Coronary artery (tissue), 2 donors: ENCODE measurements at regions not wholly inside any gene's neighbourhood (a gene's known extent, or its start where the extent isn't known, plus 50 kb on each side); places are given as distances from the start of the nearest gene placed in this dataset.
"Not testable (repeated sequence)": the region's sequence is repeated elsewhere in the genome, so short reads cannot be mapped to it uniquely, and the experiment has no call there.

ENCODE experiments used
- DNase-seq: peaks from one replicate; pipeline ENCODE4 v3.0.0-alpha.2; 2017; ENCODE audit warnings: low spot score
- H3K27ac ChIP-seq, 2 donors: fragments of 200-600 bp; sonication (generic); one replicate each; pipeline ENCODE4 v1.5.1; 2016 to 2019
- H3K4me3 ChIP-seq: fragments of 200-600 bp; sonication (generic); 2 replicates; pipeline ENCODE4 v1.5.1; 2016; ENCODE audit warnings: mild to moderate bottlenecking, moderate library complexity
- CTCF ChIP-seq: fragments of 200-600 bp; sonication (generic); IDR thresholded peaks from one replicate; pipeline ENCODE4 v1.5.1; 2019; ENCODE audit warnings: antibody characterized with exemption

DNA sequence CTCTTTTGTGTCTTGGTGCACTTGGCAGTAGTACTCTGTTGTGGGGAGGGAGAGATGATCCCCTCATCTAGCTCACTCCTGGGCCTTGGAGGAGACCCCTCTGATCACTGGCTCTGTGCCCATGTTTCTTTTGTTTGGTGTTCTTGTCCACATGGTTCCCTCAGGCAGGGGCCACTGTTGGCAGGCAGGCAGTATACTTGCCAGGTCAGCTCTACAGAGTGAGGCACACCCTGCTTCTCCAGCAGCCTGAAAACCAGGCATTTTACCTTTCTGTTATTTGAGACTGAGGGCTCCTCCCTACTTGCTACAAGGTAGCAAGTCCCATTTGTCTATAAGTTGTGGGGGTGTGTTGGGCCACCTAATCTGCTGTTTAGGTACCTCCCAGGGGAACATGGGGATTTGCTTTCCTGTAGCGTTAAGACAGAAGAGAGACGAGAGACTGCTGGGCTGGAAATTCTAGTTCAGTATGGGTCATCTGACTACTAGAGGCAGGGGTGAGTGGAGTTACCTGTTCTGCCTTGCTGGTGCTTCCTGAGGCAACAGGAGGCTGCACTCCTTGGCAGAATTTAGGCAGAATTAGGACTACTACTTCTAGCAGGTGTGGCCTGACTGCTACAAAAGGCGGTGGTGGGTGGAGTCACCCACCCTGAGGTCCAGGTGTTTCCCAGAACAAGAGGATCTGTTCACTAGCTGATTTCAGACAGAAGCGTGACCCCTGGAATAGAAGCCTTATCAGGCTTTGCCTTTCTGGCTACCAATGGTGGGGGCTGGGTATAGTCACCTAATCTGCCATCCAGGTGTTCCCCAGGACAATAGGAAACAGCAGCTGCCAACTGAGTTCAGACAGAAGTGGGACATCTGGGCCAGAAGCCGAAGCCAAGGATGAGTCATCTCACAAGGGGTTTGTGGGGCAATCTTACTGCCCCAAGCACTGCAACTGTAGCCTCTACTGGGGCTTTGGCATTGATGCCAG, 843.0 kb upstream of the ATXN8OS start:
- DNase-seq, result no peak
- no peak for TF ChIP-seq CTCF
- H3K4me3 ChIP-seq, result no peak overlapping the region
- no peak overlapping the region for H3K27ac ChIP-seq

- DNase-seq, result no peak
- H3K4me3 ChIP-seq, result no peak overlapping the region
- TF ChIP-seq CTCF, result no peak
- H3K27ac ChIP-seq, result no peak overlapping the region
These were observed 864.3 kb upstream of the ATXN8OS start for GRCh38 chr13:69243366-69243765.

GRCh38 chr13:69234171-69234570, 873.5 kb upstream of the ATXN8OS start:
- no peak for TF ChIP-seq CTCF
- DNase-seq, result no peak
- Histone ChIP-seq H3K27ac (no peak overlapping the region), H3K4me3 (no peak overlapping the region)

DNA sequence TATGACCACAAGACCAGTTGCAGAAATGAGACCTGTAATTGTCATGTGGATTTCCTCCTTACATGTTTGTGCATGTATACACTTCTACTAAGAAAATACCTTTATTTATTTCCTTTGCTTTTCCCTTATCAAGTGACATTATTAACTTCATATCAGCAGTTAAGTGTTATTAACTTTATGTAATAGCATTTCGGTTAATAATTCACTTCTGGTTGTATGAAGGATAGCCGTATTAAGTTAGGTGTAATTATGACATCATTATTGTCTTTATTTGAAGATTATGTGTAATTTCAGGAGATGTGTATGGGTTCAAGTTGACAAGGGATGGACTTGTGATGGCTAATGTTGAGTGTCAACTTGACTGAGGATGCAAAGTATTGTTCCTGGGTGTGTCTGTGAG, 881.2 kb upstream of the ATXN8OS start:
- Histone ChIP-seq H3K4me3 (no peak overlapping the region), H3K27ac (no peak overlapping the region)
- DNase-seq, result no peak
- no peak for TF ChIP-seq CTCF

GRCh38 chr13:69221633-69222498, 885.8 kb upstream of the ATXN8OS start:
- not testable (repeated sequence) for DNase-seq, H3K27ac ChIP-seq, H3K4me3 ChIP-seq

DNA sequence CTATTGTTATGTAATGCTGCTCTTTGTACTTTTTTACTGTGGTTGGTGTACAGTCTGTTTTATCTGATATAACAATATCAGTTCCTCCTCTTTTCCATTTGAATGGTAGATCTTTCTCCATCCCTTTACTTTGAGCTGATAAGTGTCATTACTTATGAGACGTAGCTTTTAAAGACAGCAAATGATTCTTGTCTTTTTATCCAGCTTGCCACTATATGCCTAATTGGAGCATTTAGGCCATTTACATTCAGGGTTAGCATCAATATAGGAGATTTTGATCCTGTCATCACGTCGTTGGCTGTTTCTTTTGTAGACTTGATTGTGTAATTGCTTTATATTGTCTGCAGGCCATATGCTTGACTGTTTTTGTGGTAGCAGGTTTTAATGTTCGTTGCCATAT, 894.2 kb upstream of the ATXN8OS start:
- no peak for TF ChIP-seq CTCF
- no peak overlapping the region for H3K27ac ChIP-seq
- no peak overlapping the region for H3K4me3 ChIP-seq
- DNase-seq, result no peak

GRCh38 chr13:69204620-69205019, 903.0 kb upstream of the ATXN8OS start:
- no peak for DNase-seq
- no peak for TF ChIP-seq CTCF
- Histone ChIP-seq H3K4me3 (no peak overlapping the region), H3K27ac (no peak overlapping the region)
